H9 (cell line): ENCODE measurements at regions not wholly inside any gene's neighbourhood (a gene's known extent, or its start where the extent isn't known, plus 50 kb on each side); places are given as distances from the start of the nearest gene placed in this dataset.

Experiments used
- DNase-seq: peaks from one replicate; pipeline ENCODE4 v3.0.0-alpha.2; 2017
- H2AFZ ChIP-seq: one replicate; pipeline ENCODE4 v1.6.1; 2013; ENCODE audit warnings: mild to moderate bottlenecking, low read length, control low read depth, moderate library complexity
- H2AK5ac ChIP-seq: 2 replicates; pipeline ENCODE4 v1.6.1; 2013; ENCODE audit warnings: low read length, control low read depth, mixed read lengths; ENCODE audit not compliant: insufficient read length
- H2BK120ac ChIP-seq: one replicate; pipeline ENCODE4 v1.6.1; 2013; ENCODE audit warnings: low read depth, mild to moderate bottlenecking, low read length, control low read depth, inconsistent platforms; ENCODE audit not compliant: poor library complexity, severe bottlenecking
- H2BK12ac ChIP-seq: 2 replicates; pipeline ENCODE4 v1.6.1; 2013; ENCODE audit warnings: low read length, control low read depth, mixed read lengths, low read depth; ENCODE audit not compliant: insufficient read length
- H2BK15ac ChIP-seq: 2 replicates; pipeline ENCODE4 v1.6.1; 2013; ENCODE audit warnings: low read depth, low read length, control low read depth
- H2BK20ac ChIP-seq: one replicate; pipeline ENCODE4 v1.6.1; 2013; ENCODE audit warnings: low read depth, mild to moderate bottlenecking, low read length, control low read depth, inconsistent platforms; ENCODE audit not compliant: poor library complexity, severe bottlenecking
- H2BK5ac ChIP-seq: 2 replicates; pipeline ENCODE4 v1.6.1; 2013; ENCODE audit warnings: low read length, control low read depth, mixed read lengths; ENCODE audit not compliant: insufficient read length
- H3K14ac ChIP-seq: 2 replicates; pipeline ENCODE4 v1.6.1; 2013; ENCODE audit warnings: low read length, control low read depth; ENCODE audit not compliant: insufficient read depth
- H3K18ac ChIP-seq: 2 replicates; pipeline ENCODE4 v1.6.1; 2013; ENCODE audit warnings: low read depth, mild to moderate bottlenecking, mixed read lengths, low read length, control low read depth; ENCODE audit not compliant: insufficient read length
- H3K23ac ChIP-seq: 2 replicates; pipeline ENCODE4 v1.6.1; 2013; ENCODE audit warnings: low read length, control low read depth, mixed read lengths, low read depth; ENCODE audit not compliant: insufficient read length
- H3K23me2 ChIP-seq: 2 replicates; pipeline ENCODE4 v1.6.1; 2013; ENCODE audit warnings: low read depth, mild to moderate bottlenecking, mixed read lengths, low read length, control low read depth; ENCODE audit not compliant: insufficient read length, poor library complexity, severe bottlenecking
- H3K27ac ChIP-seq: 2 replicates; pipeline ENCODE4 v1.5.1; 2013; ENCODE audit warnings: low read length, control low read depth, mixed read lengths, low read depth; ENCODE audit not compliant: insufficient read length
- H3K27me3 ChIP-seq: 2 replicates; pipeline ENCODE4 v1.6.1; 2013; ENCODE audit warnings: low read length, control low read depth, inconsistent platforms; ENCODE audit not compliant: insufficient read depth
- H3K4ac ChIP-seq: 2 replicates; pipeline ENCODE4 v1.6.1; 2013; ENCODE audit warnings: low read depth, mild to moderate bottlenecking, control low read depth, inconsistent platforms, low read length, moderate library complexity
- H3K4me1 ChIP-seq: 2 replicates; pipeline ENCODE4 v1.6.1; 2013; ENCODE audit warnings: low read length, control low read depth, inconsistent platforms; ENCODE audit not compliant: insufficient read depth
- H3K4me2 ChIP-seq: 2 replicates; pipeline ENCODE4 v1.6.1; 2013; ENCODE audit warnings: low read length, control low read depth, mixed read lengths; ENCODE audit not compliant: insufficient read length, insufficient read depth
- H3K56ac ChIP-seq: 2 replicates; pipeline ENCODE4 v1.6.1; 2013; ENCODE audit warnings: low read depth, mild to moderate bottlenecking, mixed read lengths, low read length, control low read depth; ENCODE audit not compliant: insufficient read length
- H3K79me1 ChIP-seq: 2 replicates; pipeline ENCODE4 v1.6.1; 2013; ENCODE audit warnings: low read depth, mild to moderate bottlenecking, moderate library complexity, low read length, control low read depth, inconsistent platforms; ENCODE audit not compliant: insufficient read depth, poor library complexity, severe bottlenecking
- H3K79me2 ChIP-seq: 2 replicates; pipeline ENCODE4 v1.6.1; 2013; ENCODE audit warnings: low read length, control low read depth, inconsistent platforms; ENCODE audit not compliant: insufficient read depth
- H3K9ac ChIP-seq: 2 replicates; pipeline ENCODE4 v1.6.1; 2013; ENCODE audit warnings: low read length, control low read depth, mixed read lengths; ENCODE audit not compliant: insufficient read length; ENCODE audit errors: extremely low read depth
- H3K9me3 ChIP-seq: one replicate; pipeline ENCODE4 v1.6.1; 2013; ENCODE audit warnings: low read depth, low read length, inconsistent platforms; ENCODE audit not compliant: control insufficient read depth
- H3T11ph ChIP-seq: one replicate; pipeline ENCODE4 v1.6.1; 2013; ENCODE audit warnings: mild to moderate bottlenecking, low read length, control low read depth, inconsistent platforms
- H4K20me1 ChIP-seq: one replicate; pipeline ENCODE4 v1.6.1; 2013; ENCODE audit not compliant: control insufficient read depth, insufficient read length, insufficient read depth
- H4K5ac ChIP-seq: 2 replicates; pipeline ENCODE4 v1.6.1; 2013; ENCODE audit warnings: low read depth, mild to moderate bottlenecking, mixed read lengths, low read length, control low read depth; ENCODE audit not compliant: insufficient read length
- H4K8ac ChIP-seq: replicated peaks from 2 replicates; pipeline ENCODE4 v1.6.1; 2013; ENCODE audit warnings: low read length, control low read depth, mixed read lengths, low read depth; ENCODE audit not compliant: insufficient read length
- H4K91ac ChIP-seq: 2 replicates; pipeline ENCODE4 v1.6.1; 2013; ENCODE audit warnings: low read depth, mild to moderate bottlenecking, moderate library complexity, mixed read lengths, low read length, control low read depth; ENCODE audit not compliant: insufficient read length
- H3K27ac Mint-ChIP-seq, 3 experiments: 2 replicates in 2 of 3; 3 replicates in 1 of 3; pipeline ENCODE4 v1.8.0; 2020 to 2021; ENCODE audit warnings: mixed read lengths in 3 of 3, mild to moderate bottlenecking in 1 of 3, moderate library complexity in 1 of 3
- H3K27me3 Mint-ChIP-seq: 2 replicates; pipeline ENCODE4 v1.8.0; 2021; ENCODE audit warnings: low read depth, mild to moderate bottlenecking, moderate library complexity, mixed read lengths
- H3K36me3 Mint-ChIP-seq, 3 experiments: 2 replicates in 2 of 3; 3 replicates in 1 of 3; pipeline ENCODE4 v1.8.0; 2020 to 2021; ENCODE audit warnings: low read depth in 3 of 3, mixed read lengths in 3 of 3; ENCODE audit not compliant: insufficient read depth in 1 of 3
- H3K4me1 Mint-ChIP-seq, 2 experiments: 2 replicates each; pipeline ENCODE4 v1.8.0; 2020; ENCODE audit warnings: mixed read lengths in 2 of 2
- H3K4me3 Mint-ChIP-seq, 2 experiments: 2 replicates in 1 of 2; 3 replicates in 1 of 2; pipeline ENCODE4 v1.8.0; 2020 to 2021; ENCODE audit warnings: mild to moderate bottlenecking in 2 of 2, mixed read lengths in 2 of 2, moderate library complexity in 1 of 2
- H3K9me3 Mint-ChIP-seq, 2 experiments: 2 replicates in 1 of 2; 3 replicates in 1 of 2; pipeline ENCODE4 v1.8.0; 2020; ENCODE audit warnings: mild to moderate bottlenecking in 2 of 2, mixed read lengths in 2 of 2, moderate library complexity in 1 of 2
- CTCF ChIP-seq: fragments of 200-600 bp; sonication (generic); conservative IDR thresholded peaks from 3 replicates; pipeline ENCODE4 v1.8.0; 2021; ENCODE audit warnings: antibody characterized with exemption, mild to moderate bottlenecking
- WGBS: extraction: QIAGEN DNeasy Blood & Tissue Kit; methylation state at CpG from one replicate; pipeline ENCODE4 v1.1.7; 2013; ENCODE audit warnings: missing lambda C conversion rate, low lambda C conversion rate, mixed read lengths; ENCODE audit not compliant: insufficient read length; ENCODE audit errors: extremely low coverage; 5-methylcytosine and 5-hydroxymethylcytosine counted together

DNA sequence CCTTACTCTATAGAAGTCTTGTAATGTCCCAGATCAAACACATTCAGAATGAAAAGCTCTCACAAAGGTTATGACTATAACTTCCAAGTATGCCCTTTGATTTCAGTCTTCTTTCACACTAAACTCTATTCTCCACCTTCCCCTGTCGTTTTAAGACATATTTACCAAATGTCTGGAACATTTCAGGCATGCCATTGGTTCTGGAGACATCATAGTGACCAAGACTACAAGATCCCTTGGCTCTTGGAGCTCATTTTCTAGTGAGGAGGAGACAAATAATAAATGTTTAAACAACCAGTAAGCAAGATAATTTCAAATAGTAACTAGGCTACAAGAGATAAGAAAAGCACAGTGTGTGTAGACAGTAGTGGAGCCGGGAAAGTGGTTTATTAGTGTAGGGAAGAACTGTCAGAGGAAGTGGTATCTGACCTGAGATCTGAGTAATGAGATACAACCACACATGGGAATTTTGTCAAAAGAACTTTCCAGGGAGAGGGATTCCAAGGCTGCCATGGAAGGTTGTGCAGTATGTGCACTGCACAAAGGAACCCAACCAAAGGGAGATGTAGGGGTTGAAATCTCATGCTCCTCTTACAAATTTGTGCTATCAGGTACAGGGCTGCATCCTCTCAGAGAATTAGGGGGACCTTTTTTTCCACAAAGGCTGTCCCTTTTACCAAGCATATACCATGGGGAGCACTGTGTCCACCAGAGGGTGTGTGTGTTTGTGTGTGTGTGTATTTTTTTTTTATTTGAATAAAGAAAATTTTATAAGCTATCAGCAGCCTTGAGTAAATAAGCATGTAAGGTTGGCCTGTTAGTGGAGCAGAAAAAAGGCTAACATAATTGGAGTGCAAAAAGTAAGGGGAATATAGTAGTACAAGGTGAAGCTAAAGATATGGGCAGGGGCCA, 1279.1 kb upstream of the WWC1 start:
- Histone ChIP-seq H4K91ac (no peak overlapping the region), H3K18ac (no peak overlapping the region), H2BK15ac (no peak overlapping the region), H3K4ac (no peak overlapping the region), H3K9ac (no peak overlapping the region), H3K23me2 (no peaks in the 10 kb centered on the region), H4K20me1 (no peaks in the 10 kb centered on the region), H3K4me2 (no peak overlapping the region), H2BK20ac (no peak overlapping the region), H4K5ac (no peak overlapping the region), H3K9me3 (no peaks in the 10 kb centered on the region), H4K8ac (no peak overlapping the region), H3K27ac (no peak overlapping the region), H2BK12ac (no peak overlapping the region), H3K56ac (no peak overlapping the region), H2BK5ac (no peak overlapping the region), H3K27me3 (no peaks in the 10 kb centered on the region), H3T11ph (no peak overlapping the region), H3K79me1 (no peaks in the 10 kb centered on the region), H2BK120ac (no peak overlapping the region), H3K23ac (no peak overlapping the region), H3K4me1 (no peaks in the 10 kb centered on the region), H2AFZ (no peak overlapping the region), H2AK5ac (no peak overlapping the region), H3K14ac (no peak overlapping the region), H3K79me2 (no peaks in the 10 kb centered on the region)
- WGBS: no CpG with 5 or more reads among the region's 2 CpGs
- Mint-ChIP-seq H3K4me1 (peaks cover 4 to 6% of the 10 kb centered on the region in 2 experiments), H3K9me3 (no peaks in the 10 kb centered on the region), H3K36me3 (no peaks in the 10 kb centered on the region; a peak in 1 of 7 replicates), H3K27ac (no peak overlapping the region), H3K4me3 (no peak overlapping the region), H3K27me3 (no peaks in the 10 kb centered on the region)
- DNase-seq: no peak
- TF ChIP-seq CTCF: no peak
